Left lobe of liver (tissue), 2 donors: ENCODE measurements at regions not wholly inside any gene's neighbourhood (a gene's known extent, or its start where the extent isn't known, plus 50 kb on each side); places are given as distances from the start of the nearest gene placed in this dataset.
"Not testable (repeated sequence)": the region's sequence is repeated elsewhere in the genome, so short reads cannot be mapped to it uniquely, and the experiment has no call there.

Source experiments
- ATAC-seq: fragments of 200-7000 bp; cut with Tn5 transposase; one replicate; pipeline ENCODE4 v1.9.1; 2020; ENCODE audit warnings: mild to moderate bottlenecking, moderate library complexity
- DNase-seq: peaks from one replicate; pipeline ENCODE4 v3.0.0-alpha.2; 2020; ENCODE audit warnings: low spot score
- donor health status: DM: no; HTN: no; CAD: no; lungs with moderate emphysema.
- donor health status: DM: no; HTN: yes; CAD: no.

- ATAC-seq, result no peak
Observed at GRCh38 chr4:1589098-1589497, 95.0 kb downstream of the FAM53A start.

GRCh38 chr4:1588306-1588705, 95.8 kb downstream of the FAM53A start:
- ATAC-seq (no peak), DNase-seq (no peak)

More at GRCh38 chr4:1589098-1589497, 95.0 kb downstream of the FAM53A start:
- DNase-seq, result no peak

GRCh38 chr4:1584498-1584897, 99.6 kb downstream of the FAM53A start:
- ATAC-seq (no peak), DNase-seq (no peak)

GRCh38 chr4:1583859-1584258, 100.3 kb downstream of the FAM53A start:
- DNase-seq (no peak), ATAC-seq (no peak)

- DNase-seq, result no peak
- ATAC-seq, result no peak
Observed at GRCh38 chr4:1583051-1583785, 100.9 kb downstream of the FAM53A start.

GRCh38 chr4:1582227-1582626, 101.9 kb downstream of the FAM53A start:
- ATAC-seq (peak; percentile 62), DNase-seq (peak; percentile 65)

GRCh38 chr4:1581164-1581894, 102.8 kb downstream of the FAM53A start:
- peak; percentile 61 for ATAC-seq
- peak; percentile 76 for DNase-seq

GRCh38 chr4:1580692-1581012, 103.5 kb downstream of the FAM53A start:
- not testable (repeated sequence) for ATAC-seq, DNase-seq

GRCh38 chr4:1579901-1580691, 104.0 kb downstream of the FAM53A start:
- ATAC-seq (peak; percentile 73), DNase-seq (peak; percentile 76)

- DNase-seq (peak; percentile 55), ATAC-seq (peak; percentile 52)
Observed at GRCh38 chr4:1579001-1579900, 104.9 kb downstream of the FAM53A start.

- no peak for DNase-seq
Observed at GRCh38 chr4:1578251-1578773, 105.8 kb downstream of the FAM53A start.

GRCh38 chr4:1577822-1578217, 106.3 kb downstream of the FAM53A start:
- no peak for ATAC-seq
- DNase-seq, result no peak

More at GRCh38 chr4:1578251-1578773, 105.8 kb downstream of the FAM53A start:
- ATAC-seq, result no peak

- DNase-seq (no peak), ATAC-seq (no peak)
Observed at GRCh38 chr4:1576961-1577821, 106.9 kb downstream of the FAM53A start.

GRCh38 chr4:1576304-1576960, 107.7 kb downstream of the FAM53A start:
- DNase-seq, result no peak
- no peak for ATAC-seq

GRCh38 chr4:1575418-1576303, 108.5 kb downstream of the FAM53A start:
- DNase-seq (no peak), ATAC-seq (no peak)

GRCh38 chr4:1574601-1575417, 109.3 kb downstream of the FAM53A start:
- ATAC-seq, result no peak
- no peak for DNase-seq
